ENCODE measurements at regions not wholly inside any gene's neighbourhood (a gene's known extent, or its start where the extent isn't known, plus 50 kb on each side); places are given as distances from the start of the nearest gene placed in this dataset.

DNA sequence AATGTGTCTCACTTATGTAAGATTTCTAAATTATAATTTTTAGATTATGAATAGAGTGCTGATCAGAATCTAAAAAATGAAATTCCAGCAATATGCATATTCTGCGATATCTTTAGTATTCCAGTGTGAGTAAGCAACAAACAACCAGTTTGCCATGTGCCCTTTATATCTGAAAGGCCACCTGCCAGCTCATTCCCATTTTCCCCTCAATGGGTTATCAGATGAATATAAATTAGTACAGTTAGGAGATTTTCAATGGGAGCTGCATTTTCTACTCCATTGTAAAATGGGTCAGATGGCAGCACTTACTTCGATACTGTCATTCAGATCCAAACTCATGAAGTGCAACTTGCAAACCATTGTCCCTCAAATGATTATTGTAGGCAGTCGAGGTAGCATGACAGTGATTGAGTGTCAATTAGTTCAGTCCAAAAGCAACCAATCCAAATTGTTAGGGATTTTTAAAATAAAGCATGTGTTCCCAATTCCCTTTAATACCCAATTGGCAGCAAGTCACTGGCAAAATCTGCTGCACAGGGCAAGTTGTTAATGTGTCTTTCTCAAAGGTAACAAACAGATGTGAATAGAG lies 680.3 kb downstream of the LRRIQ3 start:
- TF ChIP-seq, protein P1, sequence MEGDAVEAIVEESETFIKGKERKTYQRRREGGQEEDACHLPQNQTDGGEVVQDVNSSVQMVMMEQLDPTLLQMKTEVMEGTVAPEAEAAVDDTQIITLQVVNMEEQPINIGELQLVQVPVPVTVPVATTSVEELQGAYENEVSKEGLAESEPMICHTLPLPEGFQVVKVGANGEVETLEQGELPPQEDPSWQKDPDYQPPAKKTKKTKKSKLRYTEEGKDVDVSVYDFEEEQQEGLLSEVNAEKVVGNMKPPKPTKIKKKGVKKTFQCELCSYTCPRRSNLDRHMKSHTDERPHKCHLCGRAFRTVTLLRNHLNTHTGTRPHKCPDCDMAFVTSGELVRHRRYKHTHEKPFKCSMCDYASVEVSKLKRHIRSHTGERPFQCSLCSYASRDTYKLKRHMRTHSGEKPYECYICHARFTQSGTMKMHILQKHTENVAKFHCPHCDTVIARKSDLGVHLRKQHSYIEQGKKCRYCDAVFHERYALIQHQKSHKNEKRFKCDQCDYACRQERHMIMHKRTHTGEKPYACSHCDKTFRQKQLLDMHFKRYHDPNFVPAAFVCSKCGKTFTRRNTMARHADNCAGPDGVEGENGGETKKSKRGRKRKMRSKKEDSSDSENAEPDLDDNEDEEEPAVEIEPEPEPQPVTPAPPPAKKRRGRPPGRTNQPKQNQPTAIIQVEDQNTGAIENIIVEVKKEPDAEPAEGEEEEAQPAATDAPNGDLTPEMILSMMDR (IDR thresholded peaks at IDR 0.05; ENCODE audit: poor library complexity, severe bottlenecking), result no peak
- TF ChIP-seq RAD21 (conservative IDR thresholded peaks at IDR 0.05), result no peak
- no peak for TF ChIP-seq EZH2 (IDR thresholded peaks at IDR 0.05; ENCODE audit: borderline replicate concordance, insufficient read depth, low read length, poor library complexity, severe bottlenecking)
- no peak for TF ChIP-seq MXI1 (conservative IDR thresholded peaks at IDR 0.05; ENCODE audit: poor library complexity, severe bottlenecking)
- TF ChIP-seq EP300 (conservative IDR thresholded peaks at IDR 0.05; ENCODE audit: poor library complexity, severe bottlenecking), result peak; percentile 71
- no peak for TF ChIP-seq SMC3 (conservative IDR thresholded peaks at IDR 0.05; ENCODE audit: poor library complexity)
- TF ChIP-seq POLR2AphosphoS5 (IDR thresholded peaks at IDR 0.05), result no peak
